Adrenal gland (tissue), 5 donors: ENCODE measurements at regions not wholly inside any gene's neighbourhood (a gene's known extent, or its start where the extent isn't known, plus 50 kb on each side); places are given as distances from the start of the nearest gene placed in this dataset.

Source experiments
- POLR2A ChIP-seq, 2 donors: fragments of 450-650 bp; IDR thresholded peaks; one replicate each; pipeline ENCODE4 v1.6.1; 2017; ENCODE audit warnings: antibody characterized with exemption in 2 of 2, mild to moderate bottlenecking in 2 of 2, moderate library complexity in 1 of 2
- TF ChIP-seq, protein P1 (sequence below), 6 experiments: fragments of 450-650 bp in 4 of 6; fragments of 200-600 bp in 2 of 6; sonication (generic) in 1 of 6; IDR thresholded peaks; 1 replicate in 5 of 6; 2 replicates in 1 of 6; pipeline versions ENCODE4 v1.5.1 to v1.8.0; 2016 to 2021; ENCODE audit warnings: antibody characterized with exemption in 6 of 6, mild to moderate bottlenecking in 2 of 6, moderate library complexity in 1 of 6
- donor health status: DM: no; HTN: no; CAD: no.

DNA sequence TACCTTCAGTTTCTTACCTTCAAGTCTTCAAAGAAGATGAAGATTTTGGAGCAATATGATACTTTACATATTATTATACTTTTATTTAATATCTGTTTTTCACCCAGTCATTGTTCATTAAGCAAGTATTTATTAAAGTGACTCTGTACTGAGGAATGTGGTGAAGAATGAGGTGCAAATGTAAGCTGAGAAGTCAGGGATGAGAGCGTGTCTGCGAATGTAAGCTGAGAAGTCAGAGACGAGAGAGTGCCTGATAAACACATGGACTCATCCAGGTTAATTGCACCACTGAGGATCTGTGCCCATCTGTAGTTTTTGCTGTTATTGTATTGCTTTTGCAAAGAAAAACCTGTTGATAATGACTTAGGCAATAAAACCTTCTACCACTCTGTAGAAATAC lies 211.9 kb upstream of the FAR2 start:
- TF ChIP-seq POLR2A (IDR thresholded peaks at IDR 0.05) = no peak
- TF ChIP-seq, protein P1, sequence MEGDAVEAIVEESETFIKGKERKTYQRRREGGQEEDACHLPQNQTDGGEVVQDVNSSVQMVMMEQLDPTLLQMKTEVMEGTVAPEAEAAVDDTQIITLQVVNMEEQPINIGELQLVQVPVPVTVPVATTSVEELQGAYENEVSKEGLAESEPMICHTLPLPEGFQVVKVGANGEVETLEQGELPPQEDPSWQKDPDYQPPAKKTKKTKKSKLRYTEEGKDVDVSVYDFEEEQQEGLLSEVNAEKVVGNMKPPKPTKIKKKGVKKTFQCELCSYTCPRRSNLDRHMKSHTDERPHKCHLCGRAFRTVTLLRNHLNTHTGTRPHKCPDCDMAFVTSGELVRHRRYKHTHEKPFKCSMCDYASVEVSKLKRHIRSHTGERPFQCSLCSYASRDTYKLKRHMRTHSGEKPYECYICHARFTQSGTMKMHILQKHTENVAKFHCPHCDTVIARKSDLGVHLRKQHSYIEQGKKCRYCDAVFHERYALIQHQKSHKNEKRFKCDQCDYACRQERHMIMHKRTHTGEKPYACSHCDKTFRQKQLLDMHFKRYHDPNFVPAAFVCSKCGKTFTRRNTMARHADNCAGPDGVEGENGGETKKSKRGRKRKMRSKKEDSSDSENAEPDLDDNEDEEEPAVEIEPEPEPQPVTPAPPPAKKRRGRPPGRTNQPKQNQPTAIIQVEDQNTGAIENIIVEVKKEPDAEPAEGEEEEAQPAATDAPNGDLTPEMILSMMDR (IDR thresholded peaks at IDR 0.05) = no peak
